GM10847 (cell line): ENCODE measurements at regions not wholly inside any gene's neighbourhood (a gene's known extent, or its start where the extent isn't known, plus 50 kb on each side); places are given as distances from the start of the nearest gene placed in this dataset.

Experiments
- POLR2A ChIP-seq: IDR thresholded peaks from 2 replicates; pipeline ENCODE4 v1.6.1; 2011; ENCODE audit not compliant: insufficient read length; ENCODE audit errors: extremely low read depth

- TF ChIP-seq POLR2A: no peak
Observed at GRCh38 chr15:25965326-25965725, 102.2 kb upstream of the ATP10A start.

GRCh38 chr15:25960273-25960672 lies 97.1 kb upstream of the ATP10A start:
- no peak for TF ChIP-seq POLR2A

- no peak for TF ChIP-seq POLR2A
Observed at GRCh38 chr15:25959100-25959499, 96.0 kb upstream of the ATP10A start.

- no peak for TF ChIP-seq POLR2A
Observed at GRCh38 chr15:25955628-25956027, 92.5 kb upstream of the ATP10A start.

GRCh38 chr15:25954398-25954797 lies 91.3 kb upstream of the ATP10A start:
- TF ChIP-seq POLR2A: no peak

- TF ChIP-seq POLR2A: no peak
Observed at GRCh38 chr15:25950014-25950413, 86.9 kb upstream of the ATP10A start.

- no peak for TF ChIP-seq POLR2A
Observed at GRCh38 chr15:25947323-25948314, 84.5 kb upstream of the ATP10A start.

GRCh38 chr15:25946241-25946805 lies 83.2 kb upstream of the ATP10A start:
- no peak for TF ChIP-seq POLR2A

GRCh38 chr15:25944386-25944785 lies 81.3 kb upstream of the ATP10A start:
- TF ChIP-seq POLR2A: no peak

GRCh38 chr15:25943831-25944230 lies 80.7 kb upstream of the ATP10A start:
- no peak for TF ChIP-seq POLR2A

- no peak for TF ChIP-seq POLR2A
Observed at GRCh38 chr15:25939122-25939521, 76.0 kb upstream of the ATP10A start.

GRCh38 chr15:25937796-25938195 lies 74.7 kb upstream of the ATP10A start:
- TF ChIP-seq POLR2A: no peak

GRCh38 chr15:25936004-25936403 lies 72.9 kb upstream of the ATP10A start:
- no peak for TF ChIP-seq POLR2A

- no peak for TF ChIP-seq POLR2A
Observed at GRCh38 chr15:25933456-25934158, 70.5 kb upstream of the ATP10A start.

GRCh38 chr15:25932696-25933095 lies 69.6 kb upstream of the ATP10A start:
- TF ChIP-seq POLR2A: no peak

- no peak for TF ChIP-seq POLR2A
Observed at GRCh38 chr15:25931851-25932250, 68.7 kb upstream of the ATP10A start.
